ENCODE measurements at regions not wholly inside any gene's neighbourhood (a gene's known extent, or its start where the extent isn't known, plus 50 kb on each side); places are given as distances from the start of the nearest gene placed in this dataset.

GRCh38 chr5:171682801-171683200 lies 102.8 kb upstream of the SMIM23 start:
- peaks cover 2% of the 10 kb centered on the region for H3K4me1 ChIP-seq (ENCODE audit: control insufficient read depth, insufficient read depth, low read length)
- H3K4me3 ChIP-seq (ENCODE audit: low read length in 2 of 2): no peak overlapping the region
- H3K9me3 ChIP-seq (ENCODE audit: control insufficient read depth in 2 of 2, low read length in 2 of 2): no peaks in the 10 kb centered on the region
- peaks cover 0 to 6% of the 10 kb centered on the region in 2 donors for H3K27me3 ChIP-seq (ENCODE audit: control insufficient read depth in 1 of 2, insufficient read depth in 2 of 2, low read length in 2 of 2)
- H3K9ac ChIP-seq (ENCODE audit: low read length in 2 of 2): no peak overlapping the region
- H3K27ac ChIP-seq (ENCODE audit: low read length): no peak overlapping the region
- no peaks in the 10 kb centered on the region for H3K36me3 ChIP-seq (ENCODE audit: control insufficient read depth in 2 of 2, insufficient read depth in 2 of 2, low read length in 2 of 2)

DNA sequence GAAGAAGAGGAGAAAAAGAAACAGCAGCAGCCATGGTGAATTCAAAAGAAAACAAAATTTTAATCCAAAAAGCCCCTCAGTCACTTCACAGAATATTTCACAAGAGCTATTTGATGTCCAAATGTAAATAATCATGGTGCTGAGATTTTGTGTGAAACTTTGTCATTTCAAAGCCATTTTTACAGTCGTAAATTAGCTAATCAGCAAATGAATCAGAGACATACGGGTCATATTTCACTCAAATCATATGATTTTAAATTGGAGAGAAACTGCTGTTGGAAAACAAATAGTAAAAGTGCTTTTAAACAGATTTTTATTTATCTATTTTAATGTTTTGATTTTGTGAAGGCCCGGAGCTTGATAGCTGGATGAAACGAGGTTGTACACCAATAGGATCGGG lies 101.4 kb upstream of the SMIM23 start:
- Histone ChIP-seq H3K9ac (ENCODE audit: low read length in 2 of 2) (no peak overlapping the region), H3K9me3 (ENCODE audit: control insufficient read depth in 2 of 2, low read length in 2 of 2) (no peaks in the 10 kb centered on the region), H3K36me3 (ENCODE audit: control insufficient read depth in 2 of 2, insufficient read depth in 2 of 2, low read length in 2 of 2) (no peaks in the 10 kb centered on the region), H3K4me3 (ENCODE audit: low read length in 2 of 2) (no peak overlapping the region), H3K27me3 (ENCODE audit: control insufficient read depth in 1 of 2, insufficient read depth in 2 of 2, low read length in 2 of 2) (peaks cover 0 to 6% of the 10 kb centered on the region in 2 donors), H3K27ac (ENCODE audit: low read length) (no peak overlapping the region), H3K4me1 (ENCODE audit: control insufficient read depth, insufficient read depth, low read length) (peaks cover 2% of the 10 kb centered on the region)

DNA sequence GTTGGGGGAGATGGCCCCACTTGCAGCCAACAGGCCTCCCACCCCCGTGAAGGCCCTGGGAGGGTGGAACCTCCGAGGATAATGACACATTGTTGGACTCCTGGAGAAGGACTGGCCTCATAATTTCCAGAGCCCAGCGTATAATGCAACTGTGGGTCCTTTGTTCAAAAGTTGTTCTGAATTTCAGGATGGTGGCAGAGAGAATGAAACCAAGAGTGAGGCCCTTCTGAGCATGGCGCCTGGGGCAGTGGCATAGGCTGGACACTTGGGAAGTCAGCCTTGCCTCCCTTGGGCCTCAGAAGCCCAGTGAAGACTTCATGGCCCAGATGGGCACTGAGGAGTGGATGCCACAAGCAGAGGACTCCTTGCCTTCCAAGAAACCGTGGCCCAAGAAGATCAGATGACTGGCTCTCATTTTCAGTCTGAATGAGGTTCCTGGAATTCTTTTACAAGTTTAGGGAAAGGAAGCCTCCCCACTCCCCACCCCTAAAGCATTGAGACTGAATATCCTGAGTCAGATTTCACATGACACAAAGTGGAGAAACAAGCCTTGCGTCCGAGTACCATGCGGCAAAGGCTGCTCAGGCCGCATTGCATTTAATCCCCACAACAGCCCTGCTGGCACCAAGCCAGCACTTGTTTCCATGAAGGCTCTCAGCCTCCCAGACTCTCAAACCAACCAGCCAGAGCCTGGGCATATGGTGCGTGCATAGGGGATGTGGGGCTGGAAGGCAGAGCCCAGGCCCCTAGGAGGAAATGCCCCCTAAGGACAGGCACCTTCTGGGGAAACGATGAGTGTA lies 96.7 kb upstream of the SMIM23 start:
- no peak overlapping the region for H3K4me3 ChIP-seq (ENCODE audit: low read length in 2 of 2)
- H3K27ac ChIP-seq (ENCODE audit: low read length): no peak overlapping the region
- H3K4me1 ChIP-seq (ENCODE audit: control insufficient read depth, insufficient read depth, low read length): no peaks in the 10 kb centered on the region

DNA sequence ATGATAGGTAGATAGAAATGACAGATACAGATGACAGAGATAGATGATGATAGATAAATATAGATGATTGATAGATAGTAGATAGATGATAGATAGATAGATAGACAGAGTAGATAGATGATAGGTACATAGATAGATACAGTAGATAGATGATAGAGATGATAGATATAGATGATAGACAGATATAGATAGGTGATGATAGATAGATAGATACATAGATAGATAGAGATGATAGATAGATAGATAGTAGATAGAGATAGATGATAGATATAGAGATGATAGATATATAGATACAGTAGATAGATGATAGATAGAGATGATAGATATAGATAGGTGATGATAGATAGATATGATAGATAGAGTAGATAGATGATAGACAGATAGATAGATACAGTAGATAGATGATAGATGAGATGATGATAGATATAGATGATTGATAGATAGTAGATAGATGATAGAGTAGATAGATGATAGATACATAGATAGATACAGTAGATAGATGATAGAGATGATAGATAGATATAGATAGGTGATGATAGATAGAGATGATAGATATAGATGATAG lies 95.7 kb upstream of the SMIM23 start:
- Histone ChIP-seq H3K27me3 (ENCODE audit: control insufficient read depth in 1 of 2, insufficient read depth in 2 of 2, low read length in 2 of 2) (no peaks in the 10 kb centered on the region), H3K36me3 (ENCODE audit: control insufficient read depth in 2 of 2, insufficient read depth in 2 of 2, low read length in 2 of 2) (no peaks in the 10 kb centered on the region), H3K27ac (ENCODE audit: low read length) (no peak overlapping the region), H3K9me3 (ENCODE audit: control insufficient read depth in 2 of 2, low read length in 2 of 2) (no peaks in the 10 kb centered on the region), H3K9ac (ENCODE audit: low read length in 2 of 2) (no peak overlapping the region), H3K4me3 (ENCODE audit: low read length in 2 of 2) (no peak overlapping the region), H3K4me1 (ENCODE audit: control insufficient read depth, insufficient read depth, low read length) (no peaks in the 10 kb centered on the region)

More for the DNA sequence above, 96.7 kb upstream of the SMIM23 start:
- no peaks in the 10 kb centered on the region for H3K27me3 ChIP-seq (ENCODE audit: control insufficient read depth in 1 of 2, insufficient read depth in 2 of 2, low read length in 2 of 2)
- no peaks in the 10 kb centered on the region for H3K36me3 ChIP-seq (ENCODE audit: control insufficient read depth in 2 of 2, insufficient read depth in 2 of 2, low read length in 2 of 2)
- no peaks in the 10 kb centered on the region for H3K9me3 ChIP-seq (ENCODE audit: control insufficient read depth in 2 of 2, low read length in 2 of 2)
- no peak overlapping the region for H3K9ac ChIP-seq (ENCODE audit: low read length in 2 of 2)

DNA sequence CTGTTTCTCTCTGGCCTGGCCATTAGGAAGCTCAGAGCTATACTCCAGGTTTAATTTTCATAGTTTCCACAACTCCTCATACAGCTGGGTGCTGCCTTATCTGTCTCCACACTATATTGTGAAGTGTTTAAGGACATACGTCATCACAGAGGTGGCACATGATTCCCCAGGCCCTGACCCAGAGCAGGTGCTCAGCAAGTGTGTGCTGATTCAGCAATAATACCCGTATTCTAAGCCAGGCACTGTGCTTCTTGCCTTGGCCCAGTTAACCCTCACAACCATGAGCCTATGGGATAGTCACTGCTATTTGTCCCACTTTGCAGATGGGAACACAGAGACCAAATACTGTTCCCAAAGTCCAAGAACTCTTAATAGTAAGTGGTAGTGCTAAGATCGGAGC lies 93.5 kb upstream of the SMIM23 start:
- H3K9me3 ChIP-seq (ENCODE audit: control insufficient read depth in 2 of 2, low read length in 2 of 2): no peaks in the 10 kb centered on the region
- no peaks in the 10 kb centered on the region for H3K36me3 ChIP-seq (ENCODE audit: control insufficient read depth in 2 of 2, insufficient read depth in 2 of 2, low read length in 2 of 2)
- no peaks in the 10 kb centered on the region for H3K27me3 ChIP-seq (ENCODE audit: control insufficient read depth in 1 of 2, insufficient read depth in 2 of 2, low read length in 2 of 2)
- H3K9ac ChIP-seq (ENCODE audit: low read length in 2 of 2): no peak overlapping the region
- no peak overlapping the region for H3K27ac ChIP-seq (ENCODE audit: low read length)
- no peak overlapping the region for H3K4me3 ChIP-seq (ENCODE audit: low read length in 2 of 2)
- H3K4me1 ChIP-seq (ENCODE audit: control insufficient read depth, insufficient read depth, low read length): no peaks in the 10 kb centered on the region

DNA sequence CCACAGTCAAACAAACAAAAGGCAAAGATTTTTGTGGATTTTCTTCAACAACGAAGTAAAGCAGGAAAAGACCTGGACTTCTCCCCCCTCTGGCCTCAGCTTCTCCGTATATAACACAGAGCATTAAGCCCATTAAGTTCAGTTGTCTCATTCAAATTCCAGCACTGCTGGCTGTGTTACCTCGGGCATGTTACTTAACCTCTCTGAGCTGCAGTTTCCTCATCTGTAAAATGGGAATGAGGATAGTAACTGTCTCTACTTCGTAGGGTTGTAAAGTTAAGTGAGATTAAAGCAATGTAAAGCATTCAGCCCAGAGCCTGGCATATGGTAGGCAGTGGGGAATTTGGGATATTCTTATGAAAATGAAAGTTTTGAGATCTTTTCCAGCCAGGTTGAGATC lies 92.7 kb upstream of the SMIM23 start:
- Histone ChIP-seq H3K9ac (ENCODE audit: low read length in 2 of 2) (no peak overlapping the region), H3K9me3 (ENCODE audit: control insufficient read depth in 2 of 2, low read length in 2 of 2) (no peaks in the 10 kb centered on the region), H3K4me3 (ENCODE audit: low read length in 2 of 2) (no peak overlapping the region), H3K27me3 (ENCODE audit: control insufficient read depth in 1 of 2, insufficient read depth in 2 of 2, low read length in 2 of 2) (no peaks in the 10 kb centered on the region), H3K36me3 (ENCODE audit: control insufficient read depth in 2 of 2, insufficient read depth in 2 of 2, low read length in 2 of 2) (no peaks in the 10 kb centered on the region), H3K27ac (ENCODE audit: low read length) (no peak overlapping the region), H3K4me1 (ENCODE audit: control insufficient read depth, insufficient read depth, low read length) (no peaks in the 10 kb centered on the region)

DNA sequence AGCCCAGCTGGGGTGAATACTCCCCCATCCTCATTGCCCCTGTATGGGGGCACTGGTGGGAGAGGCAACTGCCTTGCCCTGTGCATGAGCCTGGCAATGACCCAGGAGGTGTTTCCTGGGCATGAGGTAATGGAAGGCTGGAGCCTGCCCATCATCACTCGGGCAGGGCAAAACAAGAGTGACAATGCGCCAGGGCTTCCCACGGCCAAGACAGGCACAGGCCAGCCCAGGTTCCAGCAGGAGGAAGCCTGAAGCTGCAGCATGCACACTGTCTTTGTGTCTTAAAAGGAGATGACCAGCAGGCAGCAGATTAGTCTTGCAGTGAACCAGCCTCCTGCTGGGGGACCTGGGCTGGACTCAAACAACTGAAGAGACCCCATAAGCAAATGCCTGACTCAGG lies 92.2 kb upstream of the SMIM23 start:
- no peaks in the 10 kb centered on the region for H3K9me3 ChIP-seq (ENCODE audit: control insufficient read depth in 2 of 2, low read length in 2 of 2)
- H3K9ac ChIP-seq (ENCODE audit: low read length in 2 of 2): no peak overlapping the region
- no peak overlapping the region for H3K27ac ChIP-seq (ENCODE audit: low read length)
- H3K4me1 ChIP-seq (ENCODE audit: control insufficient read depth, insufficient read depth, low read length): no peaks in the 10 kb centered on the region
- no peaks in the 10 kb centered on the region for H3K27me3 ChIP-seq (ENCODE audit: control insufficient read depth in 1 of 2, insufficient read depth in 2 of 2, low read length in 2 of 2)
- no peaks in the 10 kb centered on the region for H3K36me3 ChIP-seq (ENCODE audit: control insufficient read depth in 2 of 2, insufficient read depth in 2 of 2, low read length in 2 of 2)
- no peak overlapping the region for H3K4me3 ChIP-seq (ENCODE audit: low read length in 2 of 2)

DNA sequence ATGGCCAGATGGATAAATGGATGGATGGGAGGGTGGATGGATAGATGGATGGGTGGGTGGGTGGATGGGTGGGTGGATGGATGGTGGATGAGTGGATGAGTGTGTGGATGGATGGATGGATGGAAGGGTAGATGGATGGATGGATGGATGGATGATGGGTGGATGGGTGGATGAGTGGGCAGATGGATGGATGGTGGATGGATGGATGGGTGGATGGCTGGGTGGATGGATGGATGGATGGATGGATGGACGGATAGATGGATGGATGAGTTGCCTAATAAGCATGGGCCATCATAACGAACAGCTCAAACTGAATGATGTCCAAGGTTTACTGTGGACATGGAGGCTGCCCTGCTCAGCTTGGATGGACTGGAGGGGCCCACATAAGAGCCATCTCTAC lies 89.8 kb upstream of the SMIM23 start:
- H3K4me3 ChIP-seq (ENCODE audit: low read length in 2 of 2): no peak overlapping the region
- H3K9ac ChIP-seq (ENCODE audit: low read length in 2 of 2): no peak overlapping the region
- no peaks in the 10 kb centered on the region for H3K36me3 ChIP-seq (ENCODE audit: control insufficient read depth in 2 of 2, insufficient read depth in 2 of 2, low read length in 2 of 2)
- no peaks in the 10 kb centered on the region for H3K27me3 ChIP-seq (ENCODE audit: control insufficient read depth in 1 of 2, insufficient read depth in 2 of 2, low read length in 2 of 2)
- H3K9me3 ChIP-seq (ENCODE audit: control insufficient read depth in 2 of 2, low read length in 2 of 2): no peaks in the 10 kb centered on the region
- no peak overlapping the region for H3K27ac ChIP-seq (ENCODE audit: low read length)
- no peaks in the 10 kb centered on the region for H3K4me1 ChIP-seq (ENCODE audit: control insufficient read depth, insufficient read depth, low read length)

GRCh38 chr5:171697221-171698102 lies 88.2 kb upstream of the SMIM23 start:
- H3K27me3 ChIP-seq (ENCODE audit: control insufficient read depth in 1 of 2, insufficient read depth in 2 of 2, low read length in 2 of 2): no peaks in the 10 kb centered on the region
- H3K36me3 ChIP-seq (ENCODE audit: control insufficient read depth in 2 of 2, insufficient read depth in 2 of 2, low read length in 2 of 2): no peaks in the 10 kb centered on the region
- H3K9ac ChIP-seq (ENCODE audit: low read length in 2 of 2): no peak overlapping the region
- H3K27ac ChIP-seq (ENCODE audit: low read length): no peak overlapping the region
- no peaks in the 10 kb centered on the region for H3K9me3 ChIP-seq (ENCODE audit: control insufficient read depth in 2 of 2, low read length in 2 of 2)
- no peak overlapping the region for H3K4me3 ChIP-seq (ENCODE audit: low read length in 2 of 2)
- H3K4me1 ChIP-seq (ENCODE audit: control insufficient read depth, insufficient read depth, low read length): no peaks in the 10 kb centered on the region

DNA sequence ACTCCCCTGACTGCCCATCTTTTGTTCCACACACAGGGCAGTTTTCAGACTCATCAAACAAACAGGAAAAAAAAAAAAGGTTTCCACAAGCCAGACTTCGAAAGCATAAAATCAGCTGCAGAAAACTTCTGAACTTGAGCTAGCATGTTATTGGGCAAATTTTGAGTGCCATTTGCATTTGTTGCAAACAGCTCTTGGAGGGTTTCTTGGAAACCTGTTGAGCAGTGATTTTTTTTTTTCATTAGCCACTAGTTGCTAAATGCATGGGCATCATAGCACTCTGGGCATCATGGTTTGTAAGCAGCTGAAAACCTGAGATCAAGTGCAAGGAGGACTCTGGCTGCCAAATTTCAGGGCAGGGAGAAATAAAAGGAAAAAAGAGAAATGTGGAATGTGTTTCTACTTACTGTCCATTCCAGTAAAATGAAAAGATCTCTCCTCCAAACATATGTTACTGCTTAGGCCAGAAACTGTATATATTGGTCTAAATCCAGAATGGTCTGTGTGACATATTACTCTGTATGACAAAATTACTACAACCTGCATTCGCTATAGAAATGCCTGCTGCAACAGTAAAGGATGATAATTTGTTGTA lies 85.2 kb upstream of the SMIM23 start:
- H3K27me3 ChIP-seq (ENCODE audit: control insufficient read depth in 1 of 2, insufficient read depth in 2 of 2, low read length in 2 of 2): peaks cover 0 to 2% of the 10 kb centered on the region in 2 donors
- H3K4me1 ChIP-seq (ENCODE audit: control insufficient read depth, insufficient read depth, low read length): no peaks in the 10 kb centered on the region
- H3K36me3 ChIP-seq (ENCODE audit: control insufficient read depth in 2 of 2, insufficient read depth in 2 of 2, low read length in 2 of 2): no peaks in the 10 kb centered on the region
- no peak overlapping the region for H3K27ac ChIP-seq (ENCODE audit: low read length)
- H3K9ac ChIP-seq (ENCODE audit: low read length in 2 of 2): no peak overlapping the region
- H3K9me3 ChIP-seq (ENCODE audit: control insufficient read depth in 2 of 2, low read length in 2 of 2): no peaks in the 10 kb centered on the region
- H3K4me3 ChIP-seq (ENCODE audit: low read length in 2 of 2): no peak overlapping the region
